SK-N-SH (cell line): ENCODE measurements at regions not wholly inside any gene's neighbourhood (a gene's known extent, or its start where the extent isn't known, plus 50 kb on each side); places are given as distances from the start of the nearest gene placed in this dataset.

Source experiments
- CTCF ChIA-PET: fragments of 300-600, 350-600 bp; formaldehyde crosslinking; extraction: SDS; loops from one replicate; lab custom pipeline; 2021; lab: Yijun Ruan, JAX
- POLR2A ChIA-PET: fragments of 350-600 bp; sonication (Branson Sonifier 250); formaldehyde crosslinking; extraction: SDS; loops from one replicate; lab custom pipeline; 2020; ENCODE audit warnings: antibody characterized with exemption, inconsistent platforms; lab: Yijun Ruan, JAX
- DNase-seq: peaks from one replicate; pipeline ENCODE4 v3.0.0; 2012
- H2AFZ ChIP-seq: fragments of 200-600 bp; sonication (generic); 2 replicates; pipeline ENCODE4 v1.8.1; 2016; ENCODE audit warnings: antibody characterized with exemption, mild to moderate bottlenecking, low read depth
- H3F3A ChIP-seq: fragments of 200-600 bp; sonication (generic); replicated peaks from 2 replicates; pipeline ENCODE3; 2016; ENCODE audit warnings: antibody characterized with exemption, mild to moderate bottlenecking; ENCODE audit not compliant: insufficient read depth
- H3K27ac ChIP-seq, 2 experiments: fragments of 200-500 bp in 1 of 2; fragments of 200-600 bp in 1 of 2; sonication (Bioruptor generic) in 1 of 2; sonication (generic), shearing (Covaris generic) in 1 of 2; 2 replicates each; pipeline versions ENCODE4 v1.5.1 to v1.6.1; 2014 to 2016; ENCODE audit warnings: low read depth in 2 of 2, inconsistent platforms in 1 of 2, low read length in 1 of 2, mild to moderate bottlenecking in 1 of 2, mixed read lengths in 1 of 2
- H3K27me3 ChIP-seq: fragments of 200-600 bp; sonication (generic), shearing (Covaris generic); 2 replicates; pipeline ENCODE4 v1.6.1; 2016; ENCODE audit warnings: mixed run types; ENCODE audit not compliant: insufficient read depth
- H3K36me3 ChIP-seq, 2 experiments: fragments of 200-500 bp in 1 of 2; fragments of 200-600 bp in 1 of 2; sonication (Bioruptor generic) in 1 of 2; sonication (generic) in 1 of 2; replicated peaks in 1 of 2; 2 replicates each; pipeline versions ENCODE3 to v1.5.1; 2014 to 2016; ENCODE audit warnings: low read length in 1 of 2, mild to moderate bottlenecking in 1 of 2; ENCODE audit not compliant: insufficient read depth in 2 of 2, control insufficient read depth in 1 of 2
- H3K4me1 ChIP-seq, 2 experiments: fragments of 200-500 bp in 1 of 2; fragments of 200-600 bp in 1 of 2; sonication (Bioruptor generic) in 1 of 2; sonication (generic), shearing (Covaris generic) in 1 of 2; 2 replicates each; pipeline versions ENCODE4 v1.5.1 to v1.6.1; 2014 to 2016; ENCODE audit warnings: low read depth in 1 of 2, low read length in 1 of 2, mixed run types in 1 of 2; ENCODE audit not compliant: insufficient read depth in 2 of 2, control insufficient read depth in 1 of 2
- H3K4me2 ChIP-seq: fragments of 200-600 bp; sonication (generic), shearing (Covaris generic); 2 replicates; pipeline ENCODE4 v1.6.1; 2017; ENCODE audit warnings: mixed run types
- H3K4me3 ChIP-seq, 2 experiments: fragments of 200-500 bp in 1 of 2; fragments of 200-600 bp in 1 of 2; sonication (Bioruptor generic) in 1 of 2; sonication (generic), shearing (Covaris generic) in 1 of 2; 2 replicates each; pipeline versions ENCODE4 v1.5.1 to v1.8.1; 2014 to 2016; ENCODE audit warnings: low read depth in 2 of 2, inconsistent platforms in 1 of 2, low read length in 1 of 2, mild to moderate bottlenecking in 1 of 2, mixed read lengths in 1 of 2, moderate library complexity in 1 of 2
- H3K79me2 ChIP-seq: fragments of 200-600 bp; sonication (generic); 2 replicates; pipeline ENCODE4 v1.8.1; 2017; ENCODE audit warnings: mild to moderate bottlenecking; ENCODE audit not compliant: insufficient read depth
- H3K9ac ChIP-seq: fragments of 200-600 bp; sonication (generic); 2 replicates; pipeline ENCODE4 v1.6.1; 2017; ENCODE audit warnings: mixed run types
- H3K9me2 ChIP-seq: fragments of 200-600 bp; sonication (generic); 2 replicates; pipeline ENCODE4 v1.6.1; 2017; ENCODE audit warnings: mixed run types
- H3K9me3 ChIP-seq: fragments of 200-600 bp; sonication (generic); 2 replicates; pipeline ENCODE4 v1.6.1; 2017; ENCODE audit warnings: mixed run types, mild to moderate bottlenecking, moderate library complexity
- H4K20me1 ChIP-seq: fragments of 200-600 bp; sonication (generic); 2 replicates; pipeline ENCODE4 v1.6.1; 2017; ENCODE audit warnings: mild to moderate bottlenecking, mixed run types; ENCODE audit not compliant: insufficient read depth
- CTCF ChIP-seq: fragments of 200-600 bp; sonication (generic); IDR thresholded peaks from 2 replicates; pipeline ENCODE4 v1.6.1; 2017; ENCODE audit warnings: antibody characterized with exemption, mild to moderate bottlenecking, moderate library complexity
- FOXM1 ChIP-seq: IDR thresholded peaks from 2 replicates; pipeline ENCODE4 v1.4.0; 2012; ENCODE audit warnings: low read depth, mild to moderate bottlenecking
- GATA2 ChIP-seq: sonication (generic); formaldehyde crosslinking; IDR thresholded peaks from 2 replicates; pipeline ENCODE4 v1.5.0; 2020; ENCODE audit warnings: mild to moderate bottlenecking, missing genetic modification reagents
- IRF3 ChIP-seq: fragments of 150-350 bp; IDR thresholded peaks from 2 replicates; pipeline ENCODE4 v1.6.1; 2016; ENCODE audit warnings: mild to moderate bottlenecking, low read depth, low read length
- JUND ChIP-seq: IDR thresholded peaks from 2 replicates; pipeline ENCODE4 v1.4.0; 2012
- MAX ChIP-seq: IDR thresholded peaks from 2 replicates; pipeline ENCODE4 v1.4.0; 2012; ENCODE audit warnings: low read depth
- MEF2A ChIP-seq: IDR thresholded peaks from 2 replicates; pipeline ENCODE4 v1.4.0; 2012; ENCODE audit warnings: low read depth, borderline replicate concordance
- MXI1 ChIP-seq: IDR thresholded peaks from 2 replicates; pipeline ENCODE4 v1.6.1; 2012; ENCODE audit warnings: mild to moderate bottlenecking, low read depth, low read length, improper control_type of control experiment
- NFIC ChIP-seq: IDR thresholded peaks from 2 replicates; pipeline ENCODE4 v1.4.0; 2012; ENCODE audit warnings: borderline replicate concordance
- REST ChIP-seq: IDR thresholded peaks from 2 replicates; pipeline ENCODE4 v1.6.1; 2012; ENCODE audit warnings: mild to moderate bottlenecking, low read depth, low read length, moderate library complexity
- TEAD4 ChIP-seq: IDR thresholded peaks from 2 replicates; pipeline ENCODE4 v1.4.0; 2012; ENCODE audit warnings: mild to moderate bottlenecking, borderline replicate concordance; ENCODE audit not compliant: insufficient read depth
- USF1 ChIP-seq: IDR thresholded peaks from 2 replicates; pipeline ENCODE4 v1.4.0; 2012; ENCODE audit warnings: low read depth, borderline replicate concordance
- USF2 ChIP-seq: fragments of 150-350 bp; IDR thresholded peaks from 2 replicates; pipeline ENCODE4 v1.6.1; 2017; ENCODE audit warnings: antibody characterized with exemption, low read length, low read depth, borderline replicate concordance
- WGBS: methylation state at CpG from one replicate; pipeline ENCODE4 v1.1.6; 2017; ENCODE audit warnings: low lambda C conversion rate; 5-methylcytosine and 5-hydroxymethylcytosine counted together

GRCh38 chr10:36636285-36636839 is 489.0 kb upstream of the ANKRD30A start:
- Histone ChIP-seq H3K4me3 (no peak overlapping the region), H3K9me3 (no peaks in the 10 kb centered on the region; the same call in 1 of the 2 replicates), H3K9ac (no peak overlapping the region), H2AFZ (no peak overlapping the region), H3K27ac (peak overlapping the region in 1 of 2 experiments; percentile 30; a peak in 1 of 4 replicates), H3F3A (peaks cover 21% of the 10 kb centered on the region), H3K79me2 (no peaks in the 10 kb centered on the region), H3K9me2 (no peaks in the 10 kb centered on the region)
- ChIA-PET POLR2A (no interaction called here), CTCF (no interaction called here)
- WGBS: 51% methylated on average over 1 of the region's 1 CpG
- TF ChIP-seq NFIC: no peak
- TF ChIP-seq MEF2A: no peak
- TF ChIP-seq REST: no peak
- TF ChIP-seq USF2: no peak
- no peak for TF ChIP-seq JUND
- no peak for TF ChIP-seq MAX
- TF ChIP-seq IRF3: no peak
- TF ChIP-seq MXI1: no peak
- TF ChIP-seq USF1: no peak
- no peak for TF ChIP-seq FOXM1
- TF ChIP-seq TEAD4: no peak
- TF ChIP-seq GATA2 (CRISPR knock-in tag): no peak
- no peak for TF ChIP-seq CTCF
- TF ChIP-seq, all 33 proteins: peak for 0
- Histone ChIP-seq H3K27me3 (no peaks in the 10 kb centered on the region), H3K4me1 (peaks cover 0 to 16% of the 10 kb centered on the region in 2 experiments; a peak in 1 of 4 replicates), H3K4me2 (0 out of 2 replicates have a peak overlapping the region, but pooled peaks have one; percentile 11), H3K36me3 (no peaks in the 10 kb centered on the region), H4K20me1 (no peaks in the 10 kb centered on the region)
- no peak for DNase-seq
